ENCODE measurements at regions not wholly inside any gene's neighbourhood (a gene's known extent, or its start where the extent isn't known, plus 50 kb on each side); places are given as distances from the start of the nearest gene placed in this dataset.

GRCh38 chr13:22235285-22235949, 564.5 kb downstream of the FGF9 start:
- dilution Hi-C loops (cut with MboI; ENCODE audit: extremely low pct_ligation_motif_present, low sequenced_read_pairs), result no loop called here
- POLR2A ChIA-PET, result no interaction called here
- no peak for DNase-seq (ENCODE audit: low read depth, low spot score)

More at GRCh38 chr13:22235285-22235949, 564.5 kb downstream of the FGF9 start:
- Histone ChIP-seq H3K9me1 (replicated peaks; ENCODE audit: control insufficient read depth, extremely low read depth, insufficient read depth, low read length) (no peaks in the 10 kb centered on the region), H3K27ac (ENCODE audit: insufficient read depth, low read depth, low read length) (no peak overlapping the region), H3K4me2 (ENCODE audit: insufficient read depth, low read length) (no peak overlapping the region), H3K9me3 (replicated peaks; ENCODE audit: control insufficient read depth, insufficient read depth, low read length) (peaks cover 10% of the 10 kb centered on the region), H3K9ac (replicated peaks; ENCODE audit: extremely low read depth, insufficient read depth, low read length) (no peak overlapping the region), H2AFZ (ENCODE audit: low read depth, low read length) (no peak overlapping the region), H3K79me2 (ENCODE audit: control insufficient read depth, insufficient read depth, low read length) (no peaks in the 10 kb centered on the region), H3K4me3 (replicated peaks in 1 of 3; ENCODE audit: insufficient read depth in 1 of 3, low read depth in 1 of 3, low read length in 3 of 3) (no peak overlapping the region), H4K20me1 (replicated peaks; ENCODE audit: control insufficient read depth, extremely low read depth, insufficient read depth, low read length) (no peaks in the 10 kb centered on the region), H3K4me1 (ENCODE audit: control insufficient read depth, extremely low read depth, insufficient read depth, low read length) (no peaks in the 10 kb centered on the region), H3K36me3 (ENCODE audit: control insufficient read depth in 2 of 2, extremely low read depth in 1 of 2, insufficient read depth in 2 of 2, low read length in 2 of 2) (no peaks in the 10 kb centered on the region), H3K27me3 (ENCODE audit: control insufficient read depth in 2 of 2, insufficient read depth in 2 of 2, low read length in 2 of 2) (no peaks in the 10 kb centered on the region)
- no TSS peak for BruUV-seq (replicated peaks)
- intact Hi-C loops (cut with micrococcal nuclease), result loop anchor here (10.0 kb wide), 1 partner anchor 1291 kb away; no protein-coding TSS in a partner anchor
- TF ChIP-seq POLR2AphosphoS5 (IDR thresholded peaks at IDR 0.05; ENCODE audit: insufficient read depth, low read depth, low read length) (no peak), EZH2 (IDR thresholded peaks at IDR 0.05; ENCODE audit: borderline replicate concordance, low read depth, low read length, severe bottlenecking) (no peak), GATA2 (IDR thresholded peaks at IDR 0.05; ENCODE audit: insufficient read depth, insufficient read length, low read depth, low read length) (no peak), CTCF (IDR thresholded peaks at IDR 0.05; ENCODE audit: extremely low read depth in 1 of 2, insufficient read depth in 1 of 2, low read depth in 1 of 2, low read length in 2 of 2) (no peak), FOS (IDR thresholded peaks at IDR 0.05; ENCODE audit: borderline replicate concordance, insufficient read depth, low read length) (no peak), JUN (IDR thresholded peaks at IDR 0.05; ENCODE audit: borderline replicate concordance, insufficient read depth, insufficient read length, low read depth) (no peak), MYC (IDR thresholded peaks at IDR 0.05; ENCODE audit: low read depth, low read length) (no peak), MAX (IDR thresholded peaks at IDR 0.05; ENCODE audit: insufficient read depth, insufficient read length) (no peak), POLR2A (IDR thresholded peaks at IDR 0.05; ENCODE audit: low read depth, low read length) (no peak)
- CTCF ChIA-PET, result no interaction called here
- FAIRE-seq, result no peak

Data from endothelial cell of umbilical vein (primary cell).